ENCODE measurements at regions not wholly inside any gene's neighbourhood (a gene's known extent, or its start where the extent isn't known, plus 50 kb on each side); places are given as distances from the start of the nearest gene placed in this dataset.

DNA sequence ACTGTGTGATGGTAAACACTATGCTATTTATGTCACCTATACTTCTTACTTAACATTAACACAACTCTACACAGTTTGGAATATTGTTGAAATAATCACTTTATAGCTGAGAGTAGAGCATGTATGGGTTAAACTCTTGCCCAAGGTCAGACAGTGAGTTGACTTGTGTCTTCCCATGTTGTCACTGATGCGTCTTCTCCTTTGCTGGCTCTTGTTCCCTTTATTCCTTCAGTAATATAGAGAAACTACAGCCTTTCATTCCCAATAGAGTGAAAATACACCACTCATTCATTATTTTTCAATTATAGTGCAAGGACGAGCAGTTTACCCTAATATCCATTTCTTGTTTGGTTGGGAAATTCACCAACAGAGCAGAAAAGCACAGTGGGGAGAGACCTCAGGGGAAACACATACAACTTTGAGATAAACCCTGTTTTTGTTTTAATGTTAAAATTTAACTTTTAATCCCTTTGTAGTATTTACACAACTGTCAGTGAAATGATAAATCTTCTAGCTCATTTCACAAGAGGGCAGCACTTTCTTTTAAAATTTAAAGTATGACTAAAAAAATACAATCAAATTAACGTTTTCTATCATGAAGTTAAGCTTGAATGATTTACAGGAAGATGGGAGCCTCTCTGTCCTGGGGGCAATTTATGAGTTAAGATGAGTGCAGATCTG lies 363.0 kb downstream of the UTRN start (continued):
- TF ChIP-seq PHF5A (CRISPR knock-in tag; IDR thresholded peaks at IDR 0.05; ENCODE audit: low read depth, unreplicated experiment) (peak; percentile 68), ZNF746 (CRISPR knock-in tag; IDR thresholded peaks at IDR 0.05) (no peak), ZNF333 (CRISPR knock-in tag; IDR thresholded peaks at IDR 0.05; ENCODE audit: borderline replicate concordance) (no peak), ZNF34 (CRISPR knock-in tag; IDR thresholded peaks at IDR 0.05; ENCODE audit: borderline replicate concordance) (no peak), ZNF296 (CRISPR knock-in tag; conservative IDR thresholded peaks at IDR 0.05) (no peak)
- TF ChIP-seq, protein P1, sequence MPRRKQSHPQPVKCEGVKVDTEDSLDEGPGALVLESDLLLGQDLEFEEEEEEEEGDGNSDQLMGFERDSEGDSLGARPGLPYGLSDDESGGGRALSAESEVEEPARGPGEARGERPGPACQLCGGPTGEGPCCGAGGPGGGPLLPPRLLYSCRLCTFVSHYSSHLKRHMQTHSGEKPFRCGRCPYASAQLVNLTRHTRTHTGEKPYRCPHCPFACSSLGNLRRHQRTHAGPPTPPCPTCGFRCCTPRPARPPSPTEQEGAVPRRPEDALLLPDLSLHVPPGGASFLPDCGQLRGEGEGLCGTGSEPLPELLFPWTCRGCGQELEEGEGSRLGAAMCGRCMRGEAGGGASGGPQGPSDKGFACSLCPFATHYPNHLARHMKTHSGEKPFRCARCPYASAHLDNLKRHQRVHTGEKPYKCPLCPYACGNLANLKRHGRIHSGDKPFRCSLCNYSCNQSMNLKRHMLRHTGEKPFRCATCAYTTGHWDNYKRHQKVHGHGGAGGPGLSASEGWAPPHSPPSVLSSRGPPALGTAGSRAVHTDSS (CRISPR knock-in tag; conservative IDR thresholded peaks at IDR 0.05) = no peak
- TF ChIP-seq, protein P2, sequence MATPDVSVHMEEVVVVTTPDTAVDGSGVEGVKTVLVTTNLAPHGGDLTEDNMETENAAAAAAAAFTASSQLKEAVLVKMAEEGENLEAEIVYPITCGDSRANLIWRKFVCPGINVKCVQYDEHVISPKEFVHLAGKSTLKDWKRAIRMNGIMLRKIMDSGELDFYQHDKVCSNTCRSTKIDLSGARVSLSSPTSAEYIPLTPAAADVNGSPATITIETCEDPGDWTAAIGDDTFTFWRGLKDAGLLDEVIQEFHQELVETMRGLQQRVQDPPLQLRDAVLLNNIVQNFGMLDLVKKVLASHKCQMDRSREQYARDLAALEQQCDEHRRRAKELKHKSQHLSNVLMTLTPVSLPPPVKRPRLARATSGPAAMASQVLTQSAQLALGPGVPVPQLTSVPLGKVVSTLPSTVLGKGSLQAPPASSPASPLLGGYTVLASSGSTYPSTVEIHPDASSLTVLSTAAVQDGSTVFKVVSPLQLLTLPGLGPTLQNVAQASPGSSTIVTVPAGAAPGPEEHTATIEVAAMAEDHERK (CRISPR knock-in tag; IDR thresholded peaks at IDR 0.05; ENCODE audit: low read depth) = no peak
- TF ChIP-seq, protein P3, sequence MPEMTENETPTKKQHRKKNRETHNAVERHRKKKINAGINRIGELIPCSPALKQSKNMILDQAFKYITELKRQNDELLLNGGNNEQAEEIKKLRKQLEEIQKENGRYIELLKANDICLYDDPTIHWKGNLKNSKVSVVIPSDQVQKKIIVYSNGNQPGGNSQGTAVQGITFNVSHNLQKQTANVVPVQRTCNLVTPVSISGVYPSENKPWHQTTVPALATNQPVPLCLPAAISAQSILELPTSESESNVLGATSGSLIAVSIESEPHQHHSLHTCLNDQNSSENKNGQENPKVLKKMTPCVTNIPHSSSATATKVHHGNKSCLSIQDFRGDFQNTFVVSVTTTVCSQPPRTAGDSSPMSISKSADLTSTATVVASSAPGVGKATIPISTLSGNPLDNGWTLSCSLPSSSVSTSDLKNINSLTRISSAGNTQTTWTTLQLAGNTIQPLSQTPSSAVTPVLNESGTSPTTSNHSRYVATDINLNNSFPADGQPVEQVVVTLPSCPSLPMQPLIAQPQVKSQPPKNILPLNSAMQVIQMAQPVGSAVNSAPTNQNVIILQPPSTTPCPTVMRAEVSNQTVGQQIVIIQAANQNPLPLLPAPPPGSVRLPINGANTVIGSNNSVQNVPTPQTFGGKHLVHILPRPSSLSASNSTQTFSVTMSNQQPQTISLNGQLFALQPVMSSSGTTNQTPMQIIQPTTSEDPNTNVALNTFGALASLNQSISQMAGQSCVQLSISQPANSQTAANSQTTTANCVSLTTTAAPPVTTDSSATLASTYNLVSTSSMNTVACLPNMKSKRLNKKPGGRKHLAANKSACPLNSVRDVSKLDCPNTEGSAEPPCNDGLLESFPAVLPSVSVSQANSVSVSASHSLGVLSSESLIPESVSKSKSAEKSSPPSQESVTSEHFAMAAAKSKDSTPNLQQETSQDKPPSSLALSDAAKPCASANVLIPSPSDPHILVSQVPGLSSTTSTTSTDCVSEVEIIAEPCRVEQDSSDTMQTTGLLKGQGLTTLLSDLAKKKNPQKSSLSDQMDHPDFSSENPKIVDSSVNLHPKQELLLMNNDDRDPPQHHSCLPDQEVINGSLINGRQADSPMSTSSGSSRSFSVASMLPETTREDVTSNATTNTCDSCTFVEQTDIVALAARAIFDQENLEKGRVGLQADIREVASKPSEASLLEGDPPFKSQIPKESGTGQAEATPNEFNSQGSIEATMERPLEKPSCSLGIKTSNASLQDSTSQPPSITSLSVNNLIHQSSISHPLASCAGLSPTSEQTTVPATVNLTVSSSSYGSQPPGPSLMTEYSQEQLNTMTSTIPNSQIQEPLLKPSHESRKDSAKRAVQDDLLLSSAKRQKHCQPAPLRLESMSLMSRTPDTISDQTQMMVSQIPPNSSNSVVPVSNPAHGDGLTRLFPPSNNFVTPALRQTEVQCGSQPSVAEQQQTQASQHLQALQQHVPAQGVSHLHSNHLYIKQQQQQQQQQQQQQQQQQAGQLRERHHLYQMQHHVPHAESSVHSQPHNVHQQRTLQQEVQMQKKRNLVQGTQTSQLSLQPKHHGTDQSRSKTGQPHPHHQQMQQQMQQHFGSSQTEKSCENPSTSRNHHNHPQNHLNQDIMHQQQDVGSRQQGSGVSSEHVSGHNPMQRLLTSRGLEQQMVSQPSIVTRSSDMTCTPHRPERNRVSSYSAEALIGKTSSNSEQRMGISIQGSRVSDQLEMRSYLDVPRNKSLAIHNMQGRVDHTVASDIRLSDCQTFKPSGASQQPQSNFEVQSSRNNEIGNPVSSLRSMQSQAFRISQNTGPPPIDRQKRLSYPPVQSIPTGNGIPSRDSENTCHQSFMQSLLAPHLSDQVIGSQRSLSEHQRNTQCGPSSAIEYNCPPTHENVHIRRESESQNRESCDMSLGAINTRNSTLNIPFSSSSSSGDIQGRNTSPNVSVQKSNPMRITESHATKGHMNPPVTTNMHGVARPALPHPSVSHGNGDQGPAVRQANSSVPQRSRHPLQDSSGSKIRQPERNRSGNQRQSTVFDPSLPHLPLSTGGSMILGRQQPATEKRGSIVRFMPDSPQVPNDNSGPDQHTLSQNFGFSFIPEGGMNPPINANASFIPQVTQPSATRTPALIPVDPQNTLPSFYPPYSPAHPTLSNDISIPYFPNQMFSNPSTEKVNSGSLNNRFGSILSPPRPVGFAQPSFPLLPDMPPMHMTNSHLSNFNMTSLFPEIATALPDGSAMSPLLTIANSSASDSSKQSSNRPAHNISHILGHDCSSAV (CRISPR knock-in tag; IDR thresholded peaks at IDR 0.05; ENCODE audit: borderline replicate concordance) = no peak
- TF ChIP-seq, protein P4, sequence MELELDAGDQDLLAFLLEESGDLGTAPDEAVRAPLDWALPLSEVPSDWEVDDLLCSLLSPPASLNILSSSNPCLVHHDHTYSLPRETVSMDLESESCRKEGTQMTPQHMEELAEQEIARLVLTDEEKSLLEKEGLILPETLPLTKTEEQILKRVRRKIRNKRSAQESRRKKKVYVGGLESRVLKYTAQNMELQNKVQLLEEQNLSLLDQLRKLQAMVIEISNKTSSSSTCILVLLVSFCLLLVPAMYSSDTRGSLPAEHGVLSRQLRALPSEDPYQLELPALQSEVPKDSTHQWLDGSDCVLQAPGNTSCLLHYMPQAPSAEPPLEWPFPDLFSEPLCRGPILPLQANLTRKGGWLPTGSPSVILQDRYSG (CRISPR knock-in tag; IDR thresholded peaks at IDR 0.05) = peak; percentile 87

All from HepG2 (cell line).